ENCODE measurements at regions not wholly inside any gene's neighbourhood (a gene's known extent, or its start where the extent isn't known, plus 50 kb on each side); places are given as distances from the start of the nearest gene placed in this dataset.

- DNase-seq (ENCODE audit: low spot score, unreplicated experiment), result no peak
- H3K9me3 Mint-ChIP-seq (ENCODE audit: low read depth), result peaks cover 4% of the 10 kb centered on the region
- no peaks in the 10 kb centered on the region for H3K27me3 Mint-ChIP-seq
- H3K27ac Mint-ChIP-seq, result no peak overlapping the region
- H3K36me3 Mint-ChIP-seq (ENCODE audit: insufficient read depth), result no peaks in the 10 kb centered on the region
- H3K4me3 Mint-ChIP-seq (ENCODE audit: low read depth), result no peak overlapping the region
- no peaks in the 10 kb centered on the region for H3K4me1 Mint-ChIP-seq (ENCODE audit: low read depth)
- TF ChIP-seq CTCF (IDR thresholded peaks at IDR 0.05; ENCODE audit: unreplicated experiment), result no peak
Measured at GRCh38 chr9:19840953-19841352, 52.1 kb upstream of the SLC24A2 start.
